ENCODE measurements at regions not wholly inside any gene's neighbourhood (a gene's known extent, or its start where the extent isn't known, plus 50 kb on each side); places are given as distances from the start of the nearest gene placed in this dataset.

- no peaks in the 10 kb centered on the region; the same call in 1 of the 2 replicates for H3K9me2 ChIP-seq (replicated peaks; ENCODE audit: low read depth, low read length)
- no peak overlapping the region for H3K4me2 ChIP-seq (ENCODE audit: low read depth, low read length, poor library complexity, severe bottlenecking)
- H4K20me1 ChIP-seq (ENCODE audit: insufficient read depth, low read length, poor library complexity, severe bottlenecking), result no peaks in the 10 kb centered on the region
- no peaks in the 10 kb centered on the region for H3F3A ChIP-seq (ENCODE audit: low read depth)
- H3K4me1 ChIP-seq (ENCODE audit: insufficient read depth, low read length, poor library complexity, severe bottlenecking), result no peaks in the 10 kb centered on the region
- no peaks in the 10 kb centered on the region for H3K27me3 ChIP-seq (ENCODE audit: insufficient read depth, low read length, poor library complexity, severe bottlenecking)
- H2AFZ ChIP-seq (ENCODE audit: low read length), result no peak overlapping the region
- H3K9ac ChIP-seq (ENCODE audit: low read depth, low read length, poor library complexity, severe bottlenecking), result no peak overlapping the region
- H3K36me3 ChIP-seq (ENCODE audit: insufficient read depth, low read length), result no peaks in the 10 kb centered on the region
- no peak overlapping the region for H3K4me3 ChIP-seq (ENCODE audit: low read length, poor library complexity, severe bottlenecking)
- no peak for TF ChIP-seq EZH2phosphoT487 (IDR thresholded peaks at IDR 0.05; ENCODE audit: borderline replicate concordance)
- no peak for TF ChIP-seq CTCF (conservative IDR thresholded peaks at IDR 0.05; ENCODE audit: low read length)
- no peaks in the 10 kb centered on the region for H3K79me2 ChIP-seq (ENCODE audit: insufficient read depth, low read length)
- H3K9me3 ChIP-seq (ENCODE audit: insufficient read depth, low read depth, low read length), result no peaks in the 10 kb centered on the region
Measured at GRCh38 chr10:84004221-84004620, 135.1 kb upstream of the GHITM start.

- Histone ChIP-seq H3K9me3 (ENCODE audit: insufficient read depth, low read depth, low read length) (no peaks in the 10 kb centered on the region), H3F3A (ENCODE audit: low read depth) (no peaks in the 10 kb centered on the region), H4K20me1 (ENCODE audit: insufficient read depth, low read length, poor library complexity, severe bottlenecking) (no peaks in the 10 kb centered on the region), H2AFZ (ENCODE audit: low read length) (no peak overlapping the region), H3K4me2 (ENCODE audit: low read depth, low read length, poor library complexity, severe bottlenecking) (no peak overlapping the region), H3K4me3 (ENCODE audit: low read length, poor library complexity, severe bottlenecking) (no peak overlapping the region), H3K36me3 (ENCODE audit: insufficient read depth, low read length) (no peaks in the 10 kb centered on the region), H3K4me1 (ENCODE audit: insufficient read depth, low read length, poor library complexity, severe bottlenecking) (no peaks in the 10 kb centered on the region), H3K9ac (ENCODE audit: low read depth, low read length, poor library complexity, severe bottlenecking) (no peak overlapping the region), H3K27me3 (ENCODE audit: insufficient read depth, low read length, poor library complexity, severe bottlenecking) (no peaks in the 10 kb centered on the region), H3K79me2 (ENCODE audit: insufficient read depth, low read length) (no peaks in the 10 kb centered on the region), H3K9me2 (replicated peaks; ENCODE audit: low read depth, low read length) (no peaks in the 10 kb centered on the region; the same call in 1 of the 2 replicates)
- TF ChIP-seq EZH2phosphoT487 (IDR thresholded peaks at IDR 0.05; ENCODE audit: borderline replicate concordance), result no peak
- TF ChIP-seq CTCF (conservative IDR thresholded peaks at IDR 0.05; ENCODE audit: low read length), result no peak
Measured at GRCh38 chr10:84005403-84005802, 133.9 kb upstream of the GHITM start.

DNA sequence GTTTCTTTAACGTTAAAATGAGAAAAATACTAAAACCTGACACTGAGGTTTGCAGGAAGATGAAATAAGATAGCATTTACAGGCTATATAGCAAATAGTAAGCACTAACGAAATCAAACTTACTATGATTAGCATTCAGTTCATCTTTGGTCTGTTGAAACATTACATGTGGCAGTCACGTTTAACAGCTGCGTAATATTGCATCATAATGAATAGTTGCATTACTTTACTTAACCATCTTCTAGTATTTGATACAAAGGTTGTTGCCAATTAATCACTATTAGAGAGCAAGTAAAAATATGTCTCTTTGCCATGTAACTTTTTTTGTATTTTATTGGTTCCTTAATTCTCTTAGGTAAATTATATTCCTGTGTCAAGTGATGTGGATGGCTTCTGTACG, 131.8 kb upstream of the GHITM start:
- no peak for TF ChIP-seq CTCF (conservative IDR thresholded peaks at IDR 0.05; ENCODE audit: low read length)
- no peak for TF ChIP-seq EZH2phosphoT487 (IDR thresholded peaks at IDR 0.05; ENCODE audit: borderline replicate concordance)
- H3F3A ChIP-seq (ENCODE audit: low read depth), result no peaks in the 10 kb centered on the region
- no peaks in the 10 kb centered on the region for H3K36me3 ChIP-seq (ENCODE audit: insufficient read depth, low read length)
- H4K20me1 ChIP-seq (ENCODE audit: insufficient read depth, low read length, poor library complexity, severe bottlenecking), result no peaks in the 10 kb centered on the region
- no peaks in the 10 kb centered on the region for H3K4me1 ChIP-seq (ENCODE audit: insufficient read depth, low read length, poor library complexity, severe bottlenecking)
- no peaks in the 10 kb centered on the region; the same call in 1 of the 2 replicates for H3K9me2 ChIP-seq (replicated peaks; ENCODE audit: low read depth, low read length)
- H3K4me2 ChIP-seq (ENCODE audit: low read depth, low read length, poor library complexity, severe bottlenecking), result no peak overlapping the region
- H3K27me3 ChIP-seq (ENCODE audit: insufficient read depth, low read length, poor library complexity, severe bottlenecking), result no peaks in the 10 kb centered on the region
- no peak overlapping the region for H3K4me3 ChIP-seq (ENCODE audit: low read length, poor library complexity, severe bottlenecking)
- H3K9me3 ChIP-seq (ENCODE audit: insufficient read depth, low read depth, low read length), result no peaks in the 10 kb centered on the region
- no peaks in the 10 kb centered on the region for H3K79me2 ChIP-seq (ENCODE audit: insufficient read depth, low read length)
- no peak overlapping the region for H2AFZ ChIP-seq (ENCODE audit: low read length)
- H3K9ac ChIP-seq (ENCODE audit: low read depth, low read length, poor library complexity, severe bottlenecking), result no peak overlapping the region

Data from Loucy (cell line).